Smooth muscle cell (in vitro differentiated cells): ENCODE measurements at regions not wholly inside any gene's neighbourhood (a gene's known extent, or its start where the extent isn't known, plus 50 kb on each side); places are given as distances from the start of the nearest gene placed in this dataset.

Experiments
- DNase-seq: peaks from one replicate; lab custom pipeline; 2025; ENCODE audit not compliant: unreplicated experiment; lab: John Stamatoyannopoulos, UW
- H2AFZ ChIP-seq: fragments of 200-600 bp; sonication (generic); 2 replicates; pipeline ENCODE4 v1.6.0; 2016; ENCODE audit warnings: antibody characterized with exemption, low read depth, mild to moderate bottlenecking
- H3F3A ChIP-seq: fragments of 200-600 bp; sonication (generic); 2 replicates; pipeline ENCODE4 v1.6.0; 2017; ENCODE audit warnings: antibody characterized with exemption, low read depth
- H3K27ac ChIP-seq: fragments of 200-600 bp; sonication (generic); 2 replicates; pipeline ENCODE4 v1.5.1; 2016; ENCODE audit warnings: low read depth, mild to moderate bottlenecking
- H3K27me3 ChIP-seq: fragments of 200-600 bp; sonication (generic); 2 replicates; pipeline ENCODE4 v1.6.1; 2016; ENCODE audit warnings: low read depth, mild to moderate bottlenecking
- H3K36me3 ChIP-seq: fragments of 200-600 bp; sonication (generic); 2 replicates; pipeline ENCODE4 v1.5.1; 2016; ENCODE audit warnings: low read depth
- H3K4me1 ChIP-seq: fragments of 200-600 bp; sonication (generic); 2 replicates; pipeline ENCODE4 v1.5.1; 2016; ENCODE audit warnings: low read depth
- H3K4me2 ChIP-seq: fragments of 200-600 bp; sonication (generic); 2 replicates; pipeline ENCODE4 v1.6.0; 2016; ENCODE audit warnings: mild to moderate bottlenecking
- H3K4me3 ChIP-seq: fragments of 200-600 bp; sonication (generic); 2 replicates; pipeline ENCODE4 v1.5.1; 2016; ENCODE audit warnings: mild to moderate bottlenecking
- H3K79me2 ChIP-seq: fragments of 200-600 bp; sonication (generic); 2 replicates; pipeline ENCODE4 v1.6.0; 2016; ENCODE audit warnings: low read depth, mild to moderate bottlenecking
- H3K9ac ChIP-seq: fragments of 200-600 bp; sonication (generic); 2 replicates; pipeline ENCODE4 v1.6.0; 2016; ENCODE audit warnings: low read depth
- H3K9me3 ChIP-seq: fragments of 200-600 bp; sonication (generic); replicated peaks from 2 replicates; pipeline ENCODE4 v1.5.1; 2016; ENCODE audit warnings: low read depth
- H4K20me1 ChIP-seq: fragments of 200-600 bp; sonication (generic); 2 replicates; pipeline ENCODE4 v1.6.0; 2016; ENCODE audit warnings: low read depth
- CTCF ChIP-seq: fragments of 200-600 bp; sonication (generic); IDR thresholded peaks from 2 replicates; pipeline ENCODE4 v1.5.1; 2017; ENCODE audit warnings: borderline replicate concordance, mild to moderate bottlenecking, antibody characterized with exemption; ENCODE audit not compliant: insufficient read depth, poor library complexity, severe bottlenecking
- WGBS: methylation state at CpG from one replicate; pipeline ENCODE4 v1.1.7; 2016; ENCODE audit warnings: low lambda C conversion rate; 5-methylcytosine and 5-hydroxymethylcytosine counted together

- Histone ChIP-seq H3K27ac (no peak overlapping the region), H2AFZ (no peak overlapping the region), H3K4me1 (no peaks in the 10 kb centered on the region), H3K9me3 (no peaks in the 10 kb centered on the region), H3K4me2 (no peak overlapping the region), H3K36me3 (no peaks in the 10 kb centered on the region), H3K9ac (no peak overlapping the region), H3K4me3 (no peak overlapping the region), H3K79me2 (no peaks in the 10 kb centered on the region), H3F3A (no peaks in the 10 kb centered on the region), H4K20me1 (no peaks in the 10 kb centered on the region), H3K27me3 (no peaks in the 10 kb centered on the region)
- no peak for DNase-seq
- no peak for TF ChIP-seq CTCF
- WGBS, result 93% methylated on average over 2 of the region's 2 CpGs
Measured at GRCh38 chr3:148106062-148106461, 591.6 kb upstream of the AGTR1 start.

GRCh38 chr3:148126956-148127355 is 570.7 kb upstream of the AGTR1 start:
- Histone ChIP-seq H3K4me3 (no peak overlapping the region), H3K4me1 (no peaks in the 10 kb centered on the region), H3K9ac (no peak overlapping the region), H3K4me2 (no peak overlapping the region), H3F3A (no peaks in the 10 kb centered on the region), H3K79me2 (no peaks in the 10 kb centered on the region), H2AFZ (no peak overlapping the region), H4K20me1 (no peaks in the 10 kb centered on the region), H3K36me3 (no peaks in the 10 kb centered on the region), H3K27ac (no peak overlapping the region), H3K9me3 (no peaks in the 10 kb centered on the region), H3K27me3 (no peaks in the 10 kb centered on the region)
- DNase-seq, result no peak
- WGBS, result 75% methylated on average over 2 of the region's 2 CpGs
- TF ChIP-seq CTCF, result no peak

GRCh38 chr3:148128136-148128535 is 569.6 kb upstream of the AGTR1 start:
- H3K9ac ChIP-seq, result no peak overlapping the region
- no peak overlapping the region for H3K4me2 ChIP-seq
- no peaks in the 10 kb centered on the region for H3F3A ChIP-seq
- H3K27me3 ChIP-seq, result no peaks in the 10 kb centered on the region
- H2AFZ ChIP-seq, result no peak overlapping the region
- TF ChIP-seq CTCF, result no peak
- H4K20me1 ChIP-seq, result no peaks in the 10 kb centered on the region
- no peaks in the 10 kb centered on the region for H3K9me3 ChIP-seq
- H3K4me3 ChIP-seq, result no peak overlapping the region
- H3K27ac ChIP-seq, result no peak overlapping the region
- no peaks in the 10 kb centered on the region for H3K36me3 ChIP-seq
- no peaks in the 10 kb centered on the region for H3K4me1 ChIP-seq
- 57% methylated on average over 3 of the region's 3 CpGs for WGBS
- no peak for DNase-seq
- no peaks in the 10 kb centered on the region for H3K79me2 ChIP-seq

- Histone ChIP-seq H2AFZ (no peak overlapping the region), H3K27ac (no peak overlapping the region), H3K4me2 (no peak overlapping the region), H3K36me3 (no peaks in the 10 kb centered on the region), H3K79me2 (no peaks in the 10 kb centered on the region), H3K9me3 (no peaks in the 10 kb centered on the region), H4K20me1 (no peaks in the 10 kb centered on the region), H3F3A (no peaks in the 10 kb centered on the region), H3K9ac (no peak overlapping the region), H3K4me1 (no peaks in the 10 kb centered on the region), H3K27me3 (no peaks in the 10 kb centered on the region), H3K4me3 (no peak overlapping the region)
- no peak for TF ChIP-seq CTCF
- 93% methylated on average over 3 of the region's 3 CpGs for WGBS
- DNase-seq, result no peak
Measured at GRCh38 chr3:148131990-148132638, 565.6 kb upstream of the AGTR1 start.
